Pancreas (tissue), 10 donors: ENCODE measurements at regions not wholly inside any gene's neighbourhood (a gene's known extent, or its start where the extent isn't known, plus 50 kb on each side); places are given as distances from the start of the nearest gene placed in this dataset.
A peak's percentile ranks its signal among the peaks of the same experiment; 100 is the strongest.

Source experiments
- ATAC-seq, 4 donors: fragments of 200-7000 bp; cut with Tn5 transposase; one replicate each; pipeline versions ENCODE4 v1.8.0 to v1.9.1; 2020; ENCODE audit warnings: mild to moderate bottlenecking in 4 of 4, moderate library complexity in 4 of 4
- DNase-seq, 6 donors: peaks; one replicate each; pipeline ENCODE4 v3.0.0-alpha.2; 2020
- FAIRE-seq: peaks from 2 replicates; lab custom pipeline; 2012; peaks lifted over from hg19 to GRCh38; lab: Jason Lieb, UNC
- H3K27ac ChIP-seq, 4 donors: fragments of 200-600 bp; sonication (generic); 1 replicate in 3 of 4; 2 replicates in 1 of 4; pipeline versions ENCODE4 v1.5.0 to v1.8.0; 2020
- H3K27me3 ChIP-seq, 4 donors: fragments of 200-600 bp; one replicate each; pipeline ENCODE4 v1.8.0; 2021
- H3K36me3 ChIP-seq, 3 donors: fragments of 200-600 bp; sonication (generic) in 1 of 3; one replicate each; pipeline versions ENCODE4 v1.5.0 to v1.8.0; 2020 to 2021
- H3K4me1 ChIP-seq, 3 donors: fragments of 200-600 bp; one replicate each; pipeline ENCODE4 v1.8.0; 2021
- H3K4me3 ChIP-seq, 4 donors: fragments of 200-600 bp; sonication (generic) in 2 of 4; one replicate each; pipeline versions ENCODE4 v1.5.0 to v1.8.0; 2020 to 2021
- H3K9me3 ChIP-seq, 4 donors: fragments of 200-600 bp; one replicate each; pipeline ENCODE4 v1.8.0; 2021
- WGBS, 2 donors: extraction: QIAGEN DNeasy Blood & Tissue Kit; methylation state at CpG; one replicate each; pipeline ENCODE4 v1.1.7; 2013; 5-methylcytosine and 5-hydroxymethylcytosine counted together
- intact Hi-C, 3 donors: fragments of 100-400 bp; cut with DNase I; formaldehyde crosslinking; loops; one replicate each; pipeline versions ENCODE4 v1.11.1 to v1.14.2; 2022
- TF ChIP-seq, protein P1 (sequence below), 4 donors: fragments of 200-600 bp; sonication (generic) in 3 of 4; IDR thresholded peaks; one replicate each; pipeline versions ENCODE4 v1.5.0 to v1.8.0; 2021; ENCODE audit warnings: antibody characterized with exemption in 4 of 4
- donor health status: healthy with polysubstance abuse.
- donor health status: DM: no; HTN: no; CAD: no; lungs with moderate emphysema.
- donor health status: DM: no; HTN: no; CAD: no.
- donor health status: control.
- donor health status: control.
- donor health status: Bipolar disorder and iron deficiency.
- donor health status: DM: yes; HTN: yes; CAD: no.
- donor health status: DM: no; HTN: no; CAD: no.
- donor health status: DM: no; HTN: no; CAD: no.
- donor health status: DM: yes; HTN: yes; CAD: no.

DNA sequence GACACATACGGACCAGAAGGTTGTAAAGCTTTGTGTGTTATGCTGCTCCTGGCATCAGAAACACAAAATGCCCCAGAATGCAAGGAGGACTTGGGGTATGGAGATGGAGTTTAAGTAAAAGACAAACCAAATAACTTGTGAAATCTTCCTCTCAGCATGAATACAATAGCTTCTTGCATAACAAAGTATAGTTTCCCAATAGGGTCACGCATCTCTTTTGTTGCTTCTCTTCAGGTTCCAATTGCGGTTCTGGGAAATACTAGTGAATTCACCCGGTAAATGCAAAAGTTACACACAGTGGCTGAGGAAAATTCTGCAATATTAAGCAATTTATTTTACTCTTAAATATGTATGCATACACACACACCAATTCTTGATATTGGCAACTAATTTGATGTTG, 339.2 kb upstream of the EPHA4 start:
- TF ChIP-seq, protein P1, sequence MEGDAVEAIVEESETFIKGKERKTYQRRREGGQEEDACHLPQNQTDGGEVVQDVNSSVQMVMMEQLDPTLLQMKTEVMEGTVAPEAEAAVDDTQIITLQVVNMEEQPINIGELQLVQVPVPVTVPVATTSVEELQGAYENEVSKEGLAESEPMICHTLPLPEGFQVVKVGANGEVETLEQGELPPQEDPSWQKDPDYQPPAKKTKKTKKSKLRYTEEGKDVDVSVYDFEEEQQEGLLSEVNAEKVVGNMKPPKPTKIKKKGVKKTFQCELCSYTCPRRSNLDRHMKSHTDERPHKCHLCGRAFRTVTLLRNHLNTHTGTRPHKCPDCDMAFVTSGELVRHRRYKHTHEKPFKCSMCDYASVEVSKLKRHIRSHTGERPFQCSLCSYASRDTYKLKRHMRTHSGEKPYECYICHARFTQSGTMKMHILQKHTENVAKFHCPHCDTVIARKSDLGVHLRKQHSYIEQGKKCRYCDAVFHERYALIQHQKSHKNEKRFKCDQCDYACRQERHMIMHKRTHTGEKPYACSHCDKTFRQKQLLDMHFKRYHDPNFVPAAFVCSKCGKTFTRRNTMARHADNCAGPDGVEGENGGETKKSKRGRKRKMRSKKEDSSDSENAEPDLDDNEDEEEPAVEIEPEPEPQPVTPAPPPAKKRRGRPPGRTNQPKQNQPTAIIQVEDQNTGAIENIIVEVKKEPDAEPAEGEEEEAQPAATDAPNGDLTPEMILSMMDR (IDR thresholded peaks at IDR 0.05) = no peak
- H3K4me3 ChIP-seq = no peak overlapping the region
- WGBS, 2 donors = 78 to 83% methylated on average over 4 of the region's 4 CpGs
- H3K9me3 ChIP-seq = no peaks in the 10 kb centered on the region
- FAIRE-seq = no peak
- no peak overlapping the region for H3K27ac ChIP-seq
- no peaks in the 10 kb centered on the region for H3K27me3 ChIP-seq
- no peaks in the 10 kb centered on the region for H3K36me3 ChIP-seq
- intact Hi-C loops = no loop called here
- no peak for ATAC-seq
- no peaks in the 10 kb centered on the region for H3K4me1 ChIP-seq
- no peak for DNase-seq

DNA sequence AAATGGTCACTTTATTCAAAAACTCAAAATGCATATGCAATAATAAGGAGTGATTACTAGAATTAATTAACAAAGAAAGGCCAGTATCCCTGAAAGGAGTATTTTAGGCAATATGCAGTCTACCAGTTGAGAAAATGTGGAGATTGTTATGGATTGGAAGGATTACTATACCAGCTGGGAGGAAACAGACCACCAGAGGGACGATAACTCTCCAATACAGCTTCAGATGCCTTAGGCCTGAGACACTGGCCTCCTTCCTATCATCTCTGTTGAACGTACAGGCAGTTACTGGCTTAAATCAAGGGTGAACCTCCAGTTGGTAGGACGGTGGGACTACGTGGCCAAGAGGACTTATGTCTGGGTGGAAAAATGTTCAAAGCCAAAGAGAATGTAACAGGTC, 336.4 kb upstream of the EPHA4 start:
- ATAC-seq = no peak
- H3K4me3 ChIP-seq = no peak overlapping the region
- H3K9me3 ChIP-seq = no peaks in the 10 kb centered on the region
- no peak for FAIRE-seq
- no peaks in the 10 kb centered on the region for H3K27me3 ChIP-seq
- WGBS, 2 donors = 61 to 64% methylated on average over 4 of the region's 4 CpGs
- no peak for DNase-seq
- H3K36me3 ChIP-seq = no peaks in the 10 kb centered on the region
- intact Hi-C loops = no loop called here
- no peak overlapping the region for H3K27ac ChIP-seq
- TF ChIP-seq, protein P1 (IDR thresholded peaks at IDR 0.05) = no peak
- H3K4me1 ChIP-seq = no peaks in the 10 kb centered on the region

DNA sequence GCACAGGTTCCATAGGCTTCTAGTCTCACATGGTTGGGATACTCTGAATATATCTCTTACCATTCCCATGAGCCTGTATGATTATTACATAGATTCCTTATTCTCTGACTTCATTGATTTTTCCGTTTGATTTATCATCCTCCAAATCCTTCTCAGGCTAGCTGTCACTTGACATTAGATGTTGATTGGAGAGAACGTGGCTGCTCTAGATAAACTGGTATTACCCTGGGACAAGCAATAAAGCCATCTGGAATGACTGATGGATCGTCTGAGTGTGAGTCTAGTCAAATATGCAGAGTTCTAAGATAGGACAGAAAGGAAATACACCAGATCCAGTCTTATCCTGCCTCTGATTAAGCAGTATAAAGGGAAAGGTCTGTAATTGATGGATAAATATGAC, 325.6 kb upstream of the EPHA4 start:
- 12 to 17% methylated on average over 3 of the region's 3 CpGs for WGBS, 2 donors
- intact Hi-C loops = no loop called here
- DNase-seq = no peak
- FAIRE-seq = no peak
- TF ChIP-seq, protein P1 (IDR thresholded peaks at IDR 0.05) = no peak
- ATAC-seq = no peak
- no peaks in the 10 kb centered on the region for H3K36me3 ChIP-seq
- H3K4me3 ChIP-seq = no peak overlapping the region
- no peak overlapping the region for H3K27ac ChIP-seq
- H3K27me3 ChIP-seq = no peaks in the 10 kb centered on the region
- no peaks in the 10 kb centered on the region for H3K4me1 ChIP-seq
- H3K9me3 ChIP-seq = no peaks in the 10 kb centered on the region

DNA sequence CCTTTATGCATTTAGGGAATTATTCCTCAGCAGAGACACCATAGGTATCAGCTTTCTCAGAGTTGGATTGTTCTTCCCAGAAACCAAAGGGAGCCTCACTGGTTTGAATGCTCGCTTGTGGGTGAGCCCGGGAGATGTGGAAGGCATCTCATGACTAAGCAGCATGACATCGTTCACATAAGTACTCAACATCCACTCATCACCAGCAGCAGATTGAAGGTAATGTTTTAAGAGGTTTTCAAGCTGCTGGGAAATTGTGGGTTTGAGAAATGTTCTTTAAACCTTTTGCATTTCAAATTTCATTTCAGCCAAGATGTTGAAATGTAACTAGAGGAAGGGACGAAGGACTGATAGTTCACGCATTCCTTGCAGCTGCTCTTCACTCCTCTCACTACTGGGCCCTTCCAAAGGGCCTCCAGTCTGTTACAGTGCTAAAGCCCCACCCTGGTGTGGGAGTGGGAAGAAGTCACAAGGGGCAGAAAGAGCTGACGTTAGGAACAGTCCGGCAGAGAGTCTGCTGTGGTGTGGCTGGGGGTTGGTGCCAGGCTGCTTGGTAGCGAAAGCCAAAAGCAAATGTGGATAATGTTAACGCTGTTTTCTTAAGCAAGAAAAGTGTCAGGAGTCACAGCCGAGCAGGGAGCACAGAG, 324.5 kb upstream of the EPHA4 start:
- no peaks in the 10 kb centered on the region for H3K9me3 ChIP-seq
- DNase-seq (no peak), ATAC-seq (peak in 2 of 4 donors; percentile 30 to 66), FAIRE-seq (no peak)
- no peaks in the 10 kb centered on the region for H3K27me3 ChIP-seq
- H3K4me3 ChIP-seq = no peak overlapping the region
- no peaks in the 10 kb centered on the region for H3K4me1 ChIP-seq
- no peak overlapping the region for H3K27ac ChIP-seq
- TF ChIP-seq, protein P1 (IDR thresholded peaks at IDR 0.05) = no peak
- 63 to 69% methylated on average over 10 of the region's 10 CpGs for WGBS, 2 donors
- no peaks in the 10 kb centered on the region for H3K36me3 ChIP-seq
- intact Hi-C loops = no loop called here

DNA sequence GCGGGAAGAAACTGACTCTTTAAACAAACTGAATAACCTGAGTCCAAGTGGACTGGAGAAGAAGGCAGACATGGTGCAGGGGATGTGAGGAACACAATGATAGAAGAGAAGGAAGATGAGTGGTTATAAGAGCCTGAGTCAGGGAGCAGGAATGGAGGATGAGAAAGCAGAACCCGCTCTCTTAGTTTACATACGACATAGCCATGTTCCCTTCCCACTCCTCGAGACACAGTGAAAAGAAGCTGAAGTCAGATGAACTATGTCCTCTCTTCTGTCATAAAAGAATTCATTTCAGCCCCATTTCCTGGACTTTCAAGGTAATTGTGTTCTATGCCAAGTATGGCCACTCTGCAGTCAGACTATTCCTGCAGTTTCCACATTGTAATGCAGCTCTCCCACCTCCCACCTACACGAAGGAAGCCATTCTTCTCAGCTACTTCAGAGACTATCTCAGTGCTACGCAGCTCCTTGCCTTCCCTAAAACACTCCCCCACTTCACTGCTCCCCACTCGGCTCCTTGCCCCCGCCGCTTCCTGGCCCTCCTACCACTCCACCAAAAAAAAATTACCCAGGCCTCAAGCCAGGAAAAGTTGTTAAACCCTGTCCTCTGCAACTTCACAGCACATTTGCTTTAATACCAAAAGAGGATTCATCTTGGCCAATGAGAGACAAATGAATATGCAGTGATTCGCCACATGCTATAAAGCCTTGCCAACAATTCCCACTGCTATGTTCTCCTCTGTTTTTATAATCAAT, 323.4 kb upstream of the EPHA4 start:
- no peak overlapping the region for H3K4me3 ChIP-seq
- 62 to 71% methylated on average over 10 of the region's 10 CpGs for WGBS, 2 donors
- no peak for ATAC-seq
- H3K4me1 ChIP-seq = no peaks in the 10 kb centered on the region
- no peaks in the 10 kb centered on the region for H3K27me3 ChIP-seq
- no peaks in the 10 kb centered on the region for H3K36me3 ChIP-seq
- no peaks in the 10 kb centered on the region for H3K9me3 ChIP-seq
- no peak for DNase-seq
- no peak for FAIRE-seq
- TF ChIP-seq, protein P1 (IDR thresholded peaks at IDR 0.05) = no peak
- no peak overlapping the region for H3K27ac ChIP-seq
- intact Hi-C loops = no loop called here
